ENCODE measurements at regions not wholly inside any gene's neighbourhood (a gene's known extent, or its start where the extent isn't known, plus 50 kb on each side); places are given as distances from the start of the nearest gene placed in this dataset.

- DNase-seq: no peak
These were observed 281.7 kb upstream of the HDAC4 start for GRCh38 chr2:239682518-239682917.

GRCh38 chr2:239679755-239680154 is 278.9 kb upstream of the HDAC4 start:
- no peak for DNase-seq

GRCh38 chr2:239678666-239679296 is 278.0 kb upstream of the HDAC4 start:
- DNase-seq: no peak

- DNase-seq: no peak
These were observed 277.3 kb upstream of the HDAC4 start for GRCh38 chr2:239678186-239678490.

GRCh38 chr2:239677453-239678185 is 276.8 kb upstream of the HDAC4 start:
- DNase-seq: no peak

- DNase-seq: no peak
These were observed 276.1 kb upstream of the HDAC4 start for GRCh38 chr2:239676716-239677452.

GRCh38 chr2:239675826-239676715 is 275.3 kb upstream of the HDAC4 start:
- DNase-seq: no peak

- no peak for DNase-seq
These were observed 274.4 kb upstream of the HDAC4 start for GRCh38 chr2:239674981-239675825.

- DNase-seq: no peak
These were observed 273.5 kb upstream of the HDAC4 start for GRCh38 chr2:239674101-239674980.

GRCh38 chr2:239673641-239674040 is 272.8 kb upstream of the HDAC4 start:
- DNase-seq: no peak

- no peak for DNase-seq
These were observed 271.4 kb upstream of the HDAC4 start for GRCh38 chr2:239671916-239672849.

- no peak for DNase-seq
These were observed 270.7 kb upstream of the HDAC4 start for GRCh38 chr2:239671471-239671870.

- no peak for DNase-seq
These were observed 269.8 kb upstream of the HDAC4 start for GRCh38 chr2:239670463-239671120.

GRCh38 chr2:239669899-239670460 is 269.2 kb upstream of the HDAC4 start:
- no peak for DNase-seq

GRCh38 chr2:239669181-239669898 is 268.5 kb upstream of the HDAC4 start:
- DNase-seq: no peak

- DNase-seq: no peak
These were observed 267.8 kb upstream of the HDAC4 start for GRCh38 chr2:239668651-239669050.

GRCh38 chr2:239668042-239668441 is 267.2 kb upstream of the HDAC4 start:
- no peak for DNase-seq

GRCh38 chr2:239667431-239667985 is 266.7 kb upstream of the HDAC4 start:
- no peak for DNase-seq

Measured in activated gamma-delta T cell treated with Interleukin-2 at 50 U/mL for 16 hours (primary cell).